WI38 (cell line): ENCODE measurements at regions not wholly inside any gene's neighbourhood (a gene's known extent, or its start where the extent isn't known, plus 50 kb on each side); places are given as distances from the start of the nearest gene placed in this dataset.

Experiments
- H3K4me3 ChIP-seq: 2 replicates; pipeline ENCODE4 v1.5.1; 2011; ENCODE audit warnings: low read depth, mild to moderate bottlenecking, control low read depth, low read length
- CTCF ChIP-seq: IDR thresholded peaks from 2 replicates; pipeline ENCODE4 v1.5.1; 2012; ENCODE audit warnings: low read depth, mild to moderate bottlenecking, control low read depth, low read length

- H3K4me3 ChIP-seq, result no peak overlapping the region
- TF ChIP-seq CTCF, result no peak
These were observed 183.7 kb upstream of the PMEPA1 start for GRCh38 chr20:57893366-57893999.

GRCh38 chr20:57892471-57892870 lies 182.7 kb upstream of the PMEPA1 start:
- H3K4me3 ChIP-seq, result no peak overlapping the region
- TF ChIP-seq CTCF, result no peak

- TF ChIP-seq CTCF, result no peak
- no peak overlapping the region for H3K4me3 ChIP-seq
These were observed 181.2 kb upstream of the PMEPA1 start for GRCh38 chr20:57891014-57891413.

GRCh38 chr20:57890202-57890800 lies 180.5 kb upstream of the PMEPA1 start:
- H3K4me3 ChIP-seq, result no peak overlapping the region
- TF ChIP-seq CTCF, result no peak

GRCh38 chr20:57888591-57888990 lies 178.8 kb upstream of the PMEPA1 start:
- no peak for TF ChIP-seq CTCF
- H3K4me3 ChIP-seq, result no peak overlapping the region

- no peak for TF ChIP-seq CTCF
- H3K4me3 ChIP-seq, result no peak overlapping the region
These were observed 175.1 kb upstream of the PMEPA1 start for GRCh38 chr20:57884956-57885355.

GRCh38 chr20:57883761-57884160 lies 173.9 kb upstream of the PMEPA1 start:
- no peak for TF ChIP-seq CTCF
- no peak overlapping the region for H3K4me3 ChIP-seq
